Tibial nerve (tissue), 4 donors: ENCODE measurements at regions not wholly inside any gene's neighbourhood (a gene's known extent, or its start where the extent isn't known, plus 50 kb on each side); places are given as distances from the start of the nearest gene placed in this dataset.

ENCODE experiments used
- DNase-seq, 2 donors: peaks; one replicate each; pipeline ENCODE4 v3.0.0-alpha.2; 2019; ENCODE audit warnings: low spot score in 2 of 2
- H3K27ac ChIP-seq, 4 donors: fragments of 200-600 bp; sonication (generic) in 3 of 4; one replicate each; pipeline ENCODE4 v1.5.1; 2017 to 2019; ENCODE audit warnings: mild to moderate bottlenecking in 1 of 4
- H3K27me3 ChIP-seq, 2 donors: fragments of 200-600 bp; sonication (generic) in 1 of 2; one replicate each; pipeline versions ENCODE4 v1.5.1 to v1.6.0; 2017 to 2019
- H3K36me3 ChIP-seq, 3 donors: fragments of 200-600 bp; sonication (generic); one replicate each; pipeline ENCODE4 v1.5.1; 2018 to 2019
- H3K4me1 ChIP-seq, 4 donors: fragments of 200-600 bp; sonication (generic) in 3 of 4; one replicate each; pipeline ENCODE4 v1.5.1; 2017 to 2019
- H3K4me3 ChIP-seq, 4 donors: fragments of 200-600 bp; sonication (generic) in 3 of 4; one replicate each; pipeline ENCODE4 v1.5.1; 2017 to 2019; ENCODE audit warnings: mild to moderate bottlenecking in 1 of 4, moderate library complexity in 1 of 4
- H3K9me3 ChIP-seq, 4 donors: fragments of 200-600 bp; sonication (generic) in 3 of 4; one replicate each; pipeline ENCODE4 v1.5.1; 2017 to 2019
- EP300 ChIP-seq, 2 donors: sonication (generic); formaldehyde crosslinking; IDR thresholded peaks; one replicate each; pipeline ENCODE4 v1.6.1; 2017; ENCODE audit warnings: antibody characterized with exemption in 2 of 2, mild to moderate bottlenecking in 1 of 2
- POLR2A ChIP-seq, 2 donors: fragments of 450-650 bp; IDR thresholded peaks; one replicate each; pipeline ENCODE4 v1.6.1; 2017; ENCODE audit warnings: antibody characterized with exemption in 2 of 2, mild to moderate bottlenecking in 2 of 2, moderate library complexity in 2 of 2
- WGBS, 2 donors: methylation state at CpG; one replicate each; pipeline ENCODE4 v1.1.5; 2018; 5-methylcytosine and 5-hydroxymethylcytosine counted together
- TF ChIP-seq, protein P1 (sequence below), 5 experiments: fragments of 200-600 bp in 3 of 5; fragments of 450-650 bp in 2 of 5; sonication (generic) in 3 of 5; IDR thresholded peaks; one replicate each; pipeline ENCODE4 v1.5.1; 2016 to 2019; ENCODE audit warnings: antibody characterized with exemption in 5 of 5, mild to moderate bottlenecking in 3 of 5, moderate library complexity in 2 of 5

- H3K4me1 ChIP-seq, result peaks cover 0 to 4% (median 0%) of the 10 kb centered on the region in 4 donors
- no peak overlapping the region for H3K27ac ChIP-seq
- H3K27me3 ChIP-seq, result no peaks in the 10 kb centered on the region
- no peak for TF ChIP-seq EP300 (IDR thresholded peaks at IDR 0.05)
- TF ChIP-seq, protein P1, sequence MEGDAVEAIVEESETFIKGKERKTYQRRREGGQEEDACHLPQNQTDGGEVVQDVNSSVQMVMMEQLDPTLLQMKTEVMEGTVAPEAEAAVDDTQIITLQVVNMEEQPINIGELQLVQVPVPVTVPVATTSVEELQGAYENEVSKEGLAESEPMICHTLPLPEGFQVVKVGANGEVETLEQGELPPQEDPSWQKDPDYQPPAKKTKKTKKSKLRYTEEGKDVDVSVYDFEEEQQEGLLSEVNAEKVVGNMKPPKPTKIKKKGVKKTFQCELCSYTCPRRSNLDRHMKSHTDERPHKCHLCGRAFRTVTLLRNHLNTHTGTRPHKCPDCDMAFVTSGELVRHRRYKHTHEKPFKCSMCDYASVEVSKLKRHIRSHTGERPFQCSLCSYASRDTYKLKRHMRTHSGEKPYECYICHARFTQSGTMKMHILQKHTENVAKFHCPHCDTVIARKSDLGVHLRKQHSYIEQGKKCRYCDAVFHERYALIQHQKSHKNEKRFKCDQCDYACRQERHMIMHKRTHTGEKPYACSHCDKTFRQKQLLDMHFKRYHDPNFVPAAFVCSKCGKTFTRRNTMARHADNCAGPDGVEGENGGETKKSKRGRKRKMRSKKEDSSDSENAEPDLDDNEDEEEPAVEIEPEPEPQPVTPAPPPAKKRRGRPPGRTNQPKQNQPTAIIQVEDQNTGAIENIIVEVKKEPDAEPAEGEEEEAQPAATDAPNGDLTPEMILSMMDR (IDR thresholded peaks at IDR 0.05), result no peak
- TF ChIP-seq POLR2A (IDR thresholded peaks at IDR 0.05), result no peak
- H3K9me3 ChIP-seq, result no peaks in the 10 kb centered on the region
- DNase-seq, result no peak
- H3K36me3 ChIP-seq, result no peaks in the 10 kb centered on the region
- H3K4me3 ChIP-seq, result no peak overlapping the region
- 85 to 90% methylated on average over 2 of the region's 2 CpGs for WGBS, 2 donors
Measured at GRCh38 chr6:14398953-14399352, 281.4 kb downstream of the CD83 start.

DNA sequence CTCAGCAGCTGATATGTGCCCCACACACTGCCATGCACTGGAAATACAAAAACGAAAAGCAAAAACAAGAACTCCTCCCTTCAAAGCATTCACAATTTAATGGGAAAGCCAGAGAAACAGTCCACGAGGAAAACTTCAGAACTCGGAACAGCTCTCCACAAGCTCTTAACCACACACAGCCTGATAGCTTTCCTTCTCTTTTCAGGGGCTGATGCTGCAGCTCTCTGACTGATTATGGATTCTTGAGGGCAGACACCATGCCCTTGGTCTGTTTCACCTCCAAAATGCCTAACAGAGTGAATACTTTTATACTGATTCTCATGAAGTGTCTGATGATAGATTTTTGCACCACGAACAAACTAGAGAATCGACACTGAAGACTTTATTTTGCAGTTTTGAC, 282.1 kb downstream of the CD83 start:
- WGBS, 2 donors, result 59 to 71% methylated on average over 5 of the region's 5 CpGs
- H3K4me3 ChIP-seq, result no peak overlapping the region
- H3K36me3 ChIP-seq, result no peaks in the 10 kb centered on the region
- peaks cover 0 to 4% (median 0%) of the 10 kb centered on the region in 4 donors for H3K4me1 ChIP-seq
- no peaks in the 10 kb centered on the region for H3K9me3 ChIP-seq
- no peaks in the 10 kb centered on the region for H3K27me3 ChIP-seq
- DNase-seq, result no peak
- no peak for TF ChIP-seq POLR2A (IDR thresholded peaks at IDR 0.05)
- TF ChIP-seq, protein P1 (IDR thresholded peaks at IDR 0.05), result no peak
- no peak for TF ChIP-seq EP300 (IDR thresholded peaks at IDR 0.05)
- no peak overlapping the region for H3K27ac ChIP-seq

DNA sequence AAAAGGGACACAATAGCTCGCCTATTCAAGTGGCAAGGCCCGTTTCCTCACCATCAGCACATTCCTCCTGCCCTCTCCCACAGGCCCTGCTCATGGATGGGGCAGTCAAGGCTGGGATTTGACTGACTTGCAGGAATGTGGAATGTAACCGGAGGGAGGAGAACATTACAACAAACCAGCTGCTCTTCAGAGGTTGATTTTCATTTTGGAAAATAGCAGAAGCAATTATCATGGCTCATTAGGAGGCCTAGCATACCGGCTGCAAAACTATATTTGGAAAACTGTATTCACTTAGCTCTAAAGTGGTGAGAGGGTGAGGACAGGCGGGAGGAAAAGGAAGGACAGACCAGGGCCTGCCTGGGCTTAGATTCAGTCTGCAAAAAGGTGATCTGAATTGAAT, 283.7 kb downstream of the CD83 start:
- 64 to 66% methylated on average over 5 of the region's 5 CpGs for WGBS, 2 donors
- Histone ChIP-seq H3K4me1 (peaks cover 0 to 4% (median 0%) of the 10 kb centered on the region in 4 donors), H3K4me3 (no peak overlapping the region), H3K27me3 (no peaks in the 10 kb centered on the region), H3K9me3 (no peaks in the 10 kb centered on the region), H3K27ac (no peak overlapping the region), H3K36me3 (no peaks in the 10 kb centered on the region)
- no peak for DNase-seq
- TF ChIP-seq POLR2A (IDR thresholded peaks at IDR 0.05), result no peak
- TF ChIP-seq, protein P1 (IDR thresholded peaks at IDR 0.05), result no peak
- no peak for TF ChIP-seq EP300 (IDR thresholded peaks at IDR 0.05)

- H3K36me3 ChIP-seq, result no peaks in the 10 kb centered on the region
- H3K27me3 ChIP-seq, result no peaks in the 10 kb centered on the region
- DNase-seq, result no peak
- no peak overlapping the region for H3K27ac ChIP-seq
- H3K4me3 ChIP-seq, result no peak overlapping the region
- 66 to 71% methylated on average over 9 of the region's 9 CpGs for WGBS, 2 donors
- H3K4me1 ChIP-seq, result no peaks in the 10 kb centered on the region
- TF ChIP-seq POLR2A (IDR thresholded peaks at IDR 0.05), result no peak
- no peaks in the 10 kb centered on the region for H3K9me3 ChIP-seq
Measured at GRCh38 chr6:14406614-14407331, 289.2 kb downstream of the CD83 start.

- Histone ChIP-seq H3K4me3 (no peak overlapping the region), H3K27ac (no peak overlapping the region), H3K4me1 (no peaks in the 10 kb centered on the region), H3K36me3 (no peaks in the 10 kb centered on the region), H3K9me3 (no peaks in the 10 kb centered on the region), H3K27me3 (no peaks in the 10 kb centered on the region)
- WGBS, 2 donors, result 89 to 91% methylated on average over 4 of the region's 4 CpGs
- TF ChIP-seq, protein P1 (IDR thresholded peaks at IDR 0.05), result no peak
- TF ChIP-seq POLR2A (IDR thresholded peaks at IDR 0.05) (no peak), EP300 (IDR thresholded peaks at IDR 0.05) (no peak)
- DNase-seq, result no peak
Measured at GRCh38 chr6:14408446-14408845, 290.9 kb downstream of the CD83 start.
